SK-N-SH (cell line): ENCODE measurements at regions not wholly inside any gene's neighbourhood (a gene's known extent, or its start where the extent isn't known, plus 50 kb on each side); places are given as distances from the start of the nearest gene placed in this dataset.

ENCODE experiments used
- CTCF ChIA-PET: fragments of 300-600, 350-600 bp; formaldehyde crosslinking; extraction: SDS; loops from one replicate; lab custom pipeline; 2021; lab: Yijun Ruan, JAX
- POLR2A ChIA-PET: fragments of 350-600 bp; sonication (Branson Sonifier 250); formaldehyde crosslinking; extraction: SDS; loops from one replicate; lab custom pipeline; 2020; ENCODE audit warnings: antibody characterized with exemption, inconsistent platforms; lab: Yijun Ruan, JAX
- DNase-seq: peaks from one replicate; pipeline ENCODE4 v3.0.0; 2012
- H2AFZ ChIP-seq: fragments of 200-600 bp; sonication (generic); 2 replicates; pipeline ENCODE4 v1.8.1; 2016; ENCODE audit warnings: antibody characterized with exemption, mild to moderate bottlenecking, low read depth
- H3F3A ChIP-seq: fragments of 200-600 bp; sonication (generic); replicated peaks from 2 replicates; pipeline ENCODE3; 2016; ENCODE audit warnings: antibody characterized with exemption, mild to moderate bottlenecking; ENCODE audit not compliant: insufficient read depth
- H3K27ac ChIP-seq, 2 experiments: fragments of 200-500 bp in 1 of 2; fragments of 200-600 bp in 1 of 2; sonication (Bioruptor generic) in 1 of 2; sonication (generic), shearing (Covaris generic) in 1 of 2; 2 replicates each; pipeline versions ENCODE4 v1.5.1 to v1.6.1; 2014 to 2016; ENCODE audit warnings: low read depth in 2 of 2, inconsistent platforms in 1 of 2, low read length in 1 of 2, mild to moderate bottlenecking in 1 of 2, mixed read lengths in 1 of 2
- H3K27me3 ChIP-seq: fragments of 200-600 bp; sonication (generic), shearing (Covaris generic); 2 replicates; pipeline ENCODE4 v1.6.1; 2016; ENCODE audit warnings: mixed run types; ENCODE audit not compliant: insufficient read depth
- H3K36me3 ChIP-seq, 2 experiments: fragments of 200-500 bp in 1 of 2; fragments of 200-600 bp in 1 of 2; sonication (Bioruptor generic) in 1 of 2; sonication (generic) in 1 of 2; replicated peaks in 1 of 2; 2 replicates each; pipeline versions ENCODE3 to v1.5.1; 2014 to 2016; ENCODE audit warnings: low read length in 1 of 2, mild to moderate bottlenecking in 1 of 2; ENCODE audit not compliant: insufficient read depth in 2 of 2, control insufficient read depth in 1 of 2
- H3K4me1 ChIP-seq, 2 experiments: fragments of 200-500 bp in 1 of 2; fragments of 200-600 bp in 1 of 2; sonication (Bioruptor generic) in 1 of 2; sonication (generic), shearing (Covaris generic) in 1 of 2; 2 replicates each; pipeline versions ENCODE4 v1.5.1 to v1.6.1; 2014 to 2016; ENCODE audit warnings: low read depth in 1 of 2, low read length in 1 of 2, mixed run types in 1 of 2; ENCODE audit not compliant: insufficient read depth in 2 of 2, control insufficient read depth in 1 of 2
- H3K4me2 ChIP-seq: fragments of 200-600 bp; sonication (generic), shearing (Covaris generic); 2 replicates; pipeline ENCODE4 v1.6.1; 2017; ENCODE audit warnings: mixed run types
- H3K4me3 ChIP-seq, 2 experiments: fragments of 200-500 bp in 1 of 2; fragments of 200-600 bp in 1 of 2; sonication (Bioruptor generic) in 1 of 2; sonication (generic), shearing (Covaris generic) in 1 of 2; 2 replicates each; pipeline versions ENCODE4 v1.5.1 to v1.8.1; 2014 to 2016; ENCODE audit warnings: low read depth in 2 of 2, inconsistent platforms in 1 of 2, low read length in 1 of 2, mild to moderate bottlenecking in 1 of 2, mixed read lengths in 1 of 2, moderate library complexity in 1 of 2
- H3K79me2 ChIP-seq: fragments of 200-600 bp; sonication (generic); 2 replicates; pipeline ENCODE4 v1.8.1; 2017; ENCODE audit warnings: mild to moderate bottlenecking; ENCODE audit not compliant: insufficient read depth
- H3K9ac ChIP-seq: fragments of 200-600 bp; sonication (generic); 2 replicates; pipeline ENCODE4 v1.6.1; 2017; ENCODE audit warnings: mixed run types
- H3K9me2 ChIP-seq: fragments of 200-600 bp; sonication (generic); 2 replicates; pipeline ENCODE4 v1.6.1; 2017; ENCODE audit warnings: mixed run types
- H3K9me3 ChIP-seq: fragments of 200-600 bp; sonication (generic); 2 replicates; pipeline ENCODE4 v1.6.1; 2017; ENCODE audit warnings: mixed run types, mild to moderate bottlenecking, moderate library complexity
- H4K20me1 ChIP-seq: fragments of 200-600 bp; sonication (generic); 2 replicates; pipeline ENCODE4 v1.6.1; 2017; ENCODE audit warnings: mild to moderate bottlenecking, mixed run types; ENCODE audit not compliant: insufficient read depth
- CHD2 ChIP-seq: fragments of 150-350 bp; IDR thresholded peaks from 2 replicates; pipeline ENCODE4 v1.6.1; 2018; ENCODE audit warnings: low read length; ENCODE audit not compliant: partially characterized antibody
- CTCF ChIP-seq: fragments of 200-600 bp; sonication (generic); IDR thresholded peaks from 2 replicates; pipeline ENCODE4 v1.6.1; 2017; ENCODE audit warnings: antibody characterized with exemption, mild to moderate bottlenecking, moderate library complexity
- ELF1 ChIP-seq: IDR thresholded peaks from 2 replicates; pipeline ENCODE4 v1.4.0; 2012
- EP300 ChIP-seq, 2 experiments: IDR thresholded peaks; 2 replicates each; pipeline versions ENCODE4 v1.4.0 to v1.6.1; 2012; ENCODE audit warnings: borderline replicate concordance in 1 of 2, low read depth in 1 of 2, low read length in 1 of 2
- FOSL2 ChIP-seq: IDR thresholded peaks from 2 replicates; pipeline ENCODE4 v1.4.0; 2012; ENCODE audit warnings: low read depth, mild to moderate bottlenecking, moderate library complexity, borderline replicate concordance
- FOXJ3 ChIP-seq: sonication (generic); formaldehyde crosslinking; IDR thresholded peaks from 2 replicates; pipeline ENCODE4 v1.5.1; 2020; ENCODE audit warnings: mild to moderate bottlenecking, missing genetic modification reagents
- GABPA ChIP-seq: IDR thresholded peaks from 2 replicates; pipeline ENCODE4 v1.4.0; 2012; ENCODE audit warnings: low read depth, mild to moderate bottlenecking
- IRF3 ChIP-seq: fragments of 150-350 bp; IDR thresholded peaks from 2 replicates; pipeline ENCODE4 v1.6.1; 2016; ENCODE audit warnings: mild to moderate bottlenecking, low read depth, low read length
- JUND ChIP-seq: IDR thresholded peaks from 2 replicates; pipeline ENCODE4 v1.4.0; 2012
- MAX ChIP-seq: IDR thresholded peaks from 2 replicates; pipeline ENCODE4 v1.4.0; 2012; ENCODE audit warnings: low read depth
- MEF2A ChIP-seq: IDR thresholded peaks from 2 replicates; pipeline ENCODE4 v1.4.0; 2012; ENCODE audit warnings: low read depth, borderline replicate concordance
- MXI1 ChIP-seq: IDR thresholded peaks from 2 replicates; pipeline ENCODE4 v1.6.1; 2012; ENCODE audit warnings: mild to moderate bottlenecking, low read depth, low read length, improper control_type of control experiment
- NFIC ChIP-seq: IDR thresholded peaks from 2 replicates; pipeline ENCODE4 v1.4.0; 2012; ENCODE audit warnings: borderline replicate concordance
- RAD21 ChIP-seq: IDR thresholded peaks from 2 replicates; pipeline ENCODE4 v1.6.1; 2012; ENCODE audit warnings: mild to moderate bottlenecking, low read length
- RFX5 ChIP-seq: IDR thresholded peaks from 2 replicates; pipeline ENCODE4 v1.6.1; 2012; ENCODE audit warnings: mild to moderate bottlenecking, improper control_type of control experiment, low read length
- RXRA ChIP-seq: IDR thresholded peaks from 2 replicates; pipeline ENCODE4 v1.4.0; 2012; ENCODE audit warnings: low read depth, mild to moderate bottlenecking, borderline replicate concordance
- ZBTB33 ChIP-seq: IDR thresholded peaks from 2 replicates; pipeline ENCODE4 v1.4.0; 2012; ENCODE audit warnings: low read depth, borderline replicate concordance
- WGBS: methylation state at CpG from one replicate; pipeline ENCODE4 v1.1.6; 2017; ENCODE audit warnings: low lambda C conversion rate; 5-methylcytosine and 5-hydroxymethylcytosine counted together

DNA sequence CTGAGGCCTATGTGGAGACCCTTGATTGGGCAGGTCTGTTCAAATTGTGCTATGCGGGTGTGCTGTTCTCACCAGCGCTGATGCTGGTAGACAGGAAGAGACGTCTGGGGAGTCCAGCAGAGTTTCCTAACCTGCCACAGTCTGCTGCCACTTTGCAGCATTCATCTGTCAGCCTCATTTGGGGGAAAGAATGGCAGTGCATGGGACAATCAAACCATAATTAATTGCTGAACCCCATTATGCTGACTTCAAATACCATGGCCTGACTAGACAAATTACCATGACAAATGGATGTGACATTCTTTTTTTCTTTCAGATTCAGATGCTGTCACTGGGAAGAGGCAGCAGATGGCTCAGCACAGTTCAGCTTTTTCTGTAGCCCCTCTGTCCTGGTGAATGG, 171.4 kb upstream of the SYNDIG1 start:
- no peak overlapping the region for H3K9ac ChIP-seq
- H3K4me1 ChIP-seq, result no peaks in the 10 kb centered on the region
- H3K9me2 ChIP-seq, result no peaks in the 10 kb centered on the region
- ChIA-PET CTCF (interaction anchor here (0.7 kb wide), 1 partner anchor 620 kb away, joined by 3 read pairs; no protein-coding TSS in a partner anchor), POLR2A (no interaction called here)
- no peaks in the 10 kb centered on the region for H3K36me3 ChIP-seq
- WGBS, result 49% methylated on average over 3 of the region's 3 CpGs
- DNase-seq, result no peak
- H3K27me3 ChIP-seq, result no peaks in the 10 kb centered on the region
- no peaks in the 10 kb centered on the region for H3K9me3 ChIP-seq
- H3K4me3 ChIP-seq, result no peak overlapping the region
- no peak overlapping the region for H3K27ac ChIP-seq
- no peak overlapping the region for H2AFZ ChIP-seq
- H3F3A ChIP-seq, result no peaks in the 10 kb centered on the region
- no peak overlapping the region for H3K4me2 ChIP-seq
- no peaks in the 10 kb centered on the region for H3K79me2 ChIP-seq
- TF ChIP-seq ELF1 (no peak), GABPA (no peak), FOXJ3 (CRISPR knock-in tag) (no peak), RFX5 (no peak), IRF3 (no peak), FOSL2 (no peak), JUND (no peak), RAD21 (no peak), ZBTB33 (no peak), MAX (no peak)
- H4K20me1 ChIP-seq, result no peaks in the 10 kb centered on the region

DNA sequence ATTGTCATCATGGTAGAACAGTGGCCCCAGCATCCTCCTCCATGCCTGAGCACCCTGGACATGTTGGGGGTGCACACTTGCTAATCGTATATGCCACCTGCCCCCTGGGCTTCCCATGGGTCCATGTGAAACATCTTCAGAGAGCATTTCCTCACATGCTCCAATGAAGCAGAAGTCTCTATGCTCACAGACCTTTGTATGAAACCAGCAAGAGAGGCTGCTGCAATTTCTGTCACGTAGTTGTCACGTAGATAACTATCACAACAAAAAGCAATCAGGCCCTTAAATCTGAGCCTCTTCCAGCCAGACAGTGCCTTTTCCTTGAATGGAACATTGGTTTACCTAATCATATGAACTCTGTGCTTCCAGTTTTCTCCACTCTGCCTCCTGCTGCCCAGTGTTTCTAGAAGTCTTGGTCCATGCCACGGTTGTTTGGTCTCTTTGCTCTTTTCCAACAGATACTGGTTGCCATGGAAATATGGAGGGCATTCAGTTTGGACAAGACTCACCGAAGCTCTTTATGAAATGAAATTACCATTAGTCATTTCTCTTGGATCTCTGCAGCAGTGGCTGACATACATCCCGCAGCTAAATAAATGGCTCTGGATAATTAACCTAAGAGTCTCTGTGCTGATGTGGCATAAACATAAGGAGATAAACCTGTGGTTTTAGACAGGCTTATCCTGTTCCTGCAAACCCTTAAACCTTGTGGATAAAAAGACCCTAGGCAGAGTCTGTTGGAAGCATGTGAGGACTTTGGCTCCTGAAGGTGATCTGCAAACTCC, 172.8 kb upstream of the SYNDIG1 start:
- Histone ChIP-seq H3K27me3 (no peaks in the 10 kb centered on the region), H3K27ac (no peak overlapping the region), H3K9me2 (no peaks in the 10 kb centered on the region), H3K79me2 (no peaks in the 10 kb centered on the region), H3K9ac (no peak overlapping the region), H4K20me1 (no peaks in the 10 kb centered on the region), H3K36me3 (no peaks in the 10 kb centered on the region), H3K4me1 (no peaks in the 10 kb centered on the region), H2AFZ (no peak overlapping the region), H3K4me2 (no peak overlapping the region), H3K4me3 (no peak overlapping the region), H3F3A (no peaks in the 10 kb centered on the region), H3K9me3 (no peaks in the 10 kb centered on the region)
- whole genome bisulfite sequencing, result 10% methylated on average over 6 of the region's 6 CpGs
- no peak for DNase-seq
- POLR2A ChIA-PET, result no interaction called here
- CTCF ChIA-PET, result no interaction called here
- TF ChIP-seq ZBTB33, result no peak
- no peak for TF ChIP-seq MEF2A
- TF ChIP-seq FOXJ3 (CRISPR knock-in tag), result no peak
- no peak for TF ChIP-seq EP300 (IDR thresholded peaks at IDR 0.05; ENCODE audit: borderline replicate concordance in 1 of 2, low read depth in 1 of 2, low read length in 1 of 2)
- TF ChIP-seq MXI1, result no peak
- TF ChIP-seq CHD2, result no peak
- no peak for TF ChIP-seq NFIC
- TF ChIP-seq RXRA, result no peak
- TF ChIP-seq CTCF, result no peak
